ENCODE measurements at regions not wholly inside any gene's neighbourhood (a gene's known extent, or its start where the extent isn't known, plus 50 kb on each side); places are given as distances from the start of the nearest gene placed in this dataset.
"Not testable (repeated sequence)": the region's sequence is repeated elsewhere in the genome, so short reads cannot be mapped to it uniquely, and the experiment has no call there.

DNA sequence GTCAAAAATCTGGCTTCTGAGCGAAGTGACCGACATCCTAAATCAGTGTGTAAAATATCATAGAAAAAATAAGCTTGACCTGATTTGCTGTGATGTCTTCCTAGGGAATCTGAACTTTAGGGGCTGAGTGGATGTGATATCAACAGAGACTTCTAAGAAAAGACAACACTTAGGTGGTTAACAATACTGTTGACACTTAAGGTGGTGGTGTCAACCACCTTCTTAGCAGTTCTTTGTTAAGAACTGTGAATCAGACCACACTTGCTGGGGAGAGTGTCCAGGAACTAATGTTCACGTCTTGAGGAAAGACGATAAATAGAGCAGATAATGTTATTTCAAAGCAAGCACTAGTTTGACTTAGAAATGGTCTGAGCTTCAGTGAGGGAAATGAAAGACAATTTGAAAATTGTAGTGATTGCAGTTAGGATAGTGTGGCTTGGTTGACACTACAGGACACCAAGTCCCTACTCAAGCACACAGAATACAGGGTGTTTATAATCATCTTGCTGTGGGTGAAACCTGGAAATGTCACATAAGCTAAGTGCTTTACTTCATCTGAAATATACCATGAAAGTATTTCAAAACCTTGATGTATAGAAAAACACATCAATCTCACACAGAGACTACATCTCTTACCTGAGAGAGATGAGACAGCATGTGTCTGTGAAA is 1936.5 kb downstream of the PCDH9 start:
- no peaks in the 10 kb centered on the region for H3K27me3 Mint-ChIP-seq (ENCODE audit: low read depth)
- peaks cover 32% of the 10 kb centered on the region for H3K9me3 Mint-ChIP-seq
- H3K4me1 Mint-ChIP-seq (ENCODE audit: low read depth), result no peaks in the 10 kb centered on the region
- H3K27ac Mint-ChIP-seq, result no peak overlapping the region
- no peak for DNase-seq (ENCODE audit: low spot score)
- no peak overlapping the region for H3K4me3 Mint-ChIP-seq
- H3K36me3 Mint-ChIP-seq (ENCODE audit: low read depth), result no peaks in the 10 kb centered on the region

DNA sequence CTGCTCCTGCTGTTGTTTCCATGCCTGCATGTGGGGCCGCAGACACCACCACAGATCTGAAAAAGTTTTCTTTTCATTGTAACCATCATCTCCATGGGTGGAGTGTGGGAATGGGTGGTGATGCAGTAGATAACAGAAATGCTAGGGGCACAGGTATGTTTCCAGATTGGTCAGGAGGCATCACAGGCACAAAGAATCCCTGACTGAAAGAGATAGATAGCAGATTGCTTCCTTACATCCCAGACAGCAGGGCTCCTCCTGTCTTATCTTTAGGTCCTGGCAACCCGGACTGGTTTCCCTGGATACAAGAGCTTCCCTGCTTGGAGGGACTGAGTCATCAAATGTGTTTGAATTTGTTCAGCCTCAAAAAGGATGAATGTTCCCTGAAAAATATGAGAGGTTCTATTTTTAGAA is 1937.6 kb downstream of the PCDH9 start:
- no peaks in the 10 kb centered on the region for H3K27me3 Mint-ChIP-seq (ENCODE audit: low read depth)
- DNase-seq (ENCODE audit: low spot score), result no peak
- H3K9me3 Mint-ChIP-seq, result peaks cover 24% of the 10 kb centered on the region
- H3K27ac Mint-ChIP-seq, result no peak overlapping the region
- H3K36me3 Mint-ChIP-seq (ENCODE audit: low read depth), result no peaks in the 10 kb centered on the region
- H3K4me3 Mint-ChIP-seq, result no peak overlapping the region
- no peaks in the 10 kb centered on the region for H3K4me1 Mint-ChIP-seq (ENCODE audit: low read depth)

DNA sequence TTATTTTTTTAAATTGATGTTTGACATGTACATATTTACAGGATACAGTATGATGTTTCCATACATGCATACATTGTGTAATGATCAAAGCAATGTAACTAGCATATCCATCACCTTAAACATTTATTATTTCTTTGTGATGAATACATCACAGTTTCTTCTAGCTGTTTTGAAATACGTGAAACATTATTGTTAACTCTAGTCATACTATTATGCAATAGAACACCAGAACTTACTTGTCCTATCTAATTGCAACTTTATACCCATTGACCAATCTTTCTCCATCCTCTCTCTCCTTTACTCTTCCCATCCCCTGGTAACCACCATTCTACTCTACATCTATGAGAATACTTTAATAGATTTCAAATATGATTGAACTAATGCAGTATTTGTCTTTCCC is 1942.7 kb downstream of the PCDH9 start:
- H3K9me3 Mint-ChIP-seq, result peaks cover 40% of the 10 kb centered on the region

DNA sequence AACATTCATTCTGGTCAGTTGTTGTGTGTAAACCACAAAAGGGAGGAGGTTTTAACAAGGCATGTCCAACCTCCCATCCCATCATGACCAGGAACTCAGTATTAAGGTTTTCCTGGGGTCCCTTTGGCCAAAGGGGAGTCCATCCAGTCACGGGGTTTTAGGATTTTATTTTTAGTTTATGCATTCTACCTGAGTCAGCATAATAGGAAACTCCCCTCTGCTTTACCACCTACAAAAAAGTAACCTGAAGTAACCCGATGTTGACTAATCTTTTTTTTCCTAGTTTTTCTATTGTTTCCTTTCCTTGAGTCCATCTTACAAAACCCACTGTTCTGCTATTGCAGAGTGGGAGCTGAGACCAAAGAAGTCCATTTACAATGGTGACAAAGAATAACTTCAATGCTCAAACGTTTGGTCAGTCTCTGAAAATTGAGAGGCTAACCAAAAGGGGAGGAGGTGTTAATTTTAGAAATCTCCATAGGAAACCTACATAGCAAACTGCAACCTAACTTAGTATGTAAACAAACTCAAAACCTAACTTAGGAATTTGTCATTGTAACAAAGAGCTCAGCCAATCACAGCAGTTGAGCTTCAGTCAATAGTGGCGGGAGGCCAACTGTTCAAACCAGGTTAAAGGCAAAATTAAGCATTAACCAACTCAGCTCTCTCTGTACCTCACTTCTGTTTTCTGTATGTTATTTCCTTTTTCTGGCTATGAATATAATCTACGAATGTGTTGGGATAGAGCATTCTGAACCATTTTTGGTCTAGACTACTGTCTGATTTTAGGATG is 1954.1 kb downstream of the PCDH9 start:
- Mint-ChIP-seq H3K4me1 (ENCODE audit: low read depth) (no peaks in the 10 kb centered on the region), H3K36me3 (ENCODE audit: low read depth) (no peaks in the 10 kb centered on the region), H3K9me3 (peaks cover 17% of the 10 kb centered on the region), H3K4me3 (no peak overlapping the region), H3K27ac (no peak overlapping the region), H3K27me3 (ENCODE audit: low read depth) (no peaks in the 10 kb centered on the region)
- DNase-seq (ENCODE audit: low spot score), result no peak

More for the DNA sequence above, 1942.7 kb downstream of the PCDH9 start:
- Mint-ChIP-seq H3K27ac (no peak overlapping the region), H3K4me3 (no peak overlapping the region), H3K4me1 (ENCODE audit: low read depth) (no peaks in the 10 kb centered on the region), H3K36me3 (ENCODE audit: low read depth) (no peaks in the 10 kb centered on the region), H3K27me3 (ENCODE audit: low read depth) (no peaks in the 10 kb centered on the region)
- DNase-seq (ENCODE audit: low spot score), result no peak

DNA sequence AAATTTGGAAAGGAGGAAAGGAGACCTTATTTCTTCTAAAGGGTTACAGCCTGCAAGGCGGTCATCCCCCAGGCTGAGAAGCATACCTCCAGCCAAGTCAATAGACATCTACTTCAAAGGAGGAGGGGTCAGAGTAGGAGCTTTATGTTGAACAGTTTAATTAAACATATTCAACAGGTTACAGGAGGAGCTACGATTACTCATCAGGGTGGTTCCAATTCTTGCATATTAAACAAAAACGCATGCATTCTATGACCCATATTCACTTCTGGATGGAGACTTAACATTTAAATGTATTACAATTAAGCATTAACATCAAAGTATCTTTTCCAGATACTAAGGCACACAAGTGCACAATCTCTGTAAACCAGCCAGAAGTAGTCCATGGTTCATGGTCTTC is 1955.0 kb downstream of the PCDH9 start:
- Mint-ChIP-seq H3K9me3 (peaks cover 17% of the 10 kb centered on the region), H3K4me1 (ENCODE audit: low read depth) (no peaks in the 10 kb centered on the region), H3K4me3 (no peak overlapping the region), H3K36me3 (ENCODE audit: low read depth) (no peaks in the 10 kb centered on the region), H3K27ac (no peak overlapping the region), H3K27me3 (ENCODE audit: low read depth) (no peaks in the 10 kb centered on the region)
- no peak for DNase-seq (ENCODE audit: low spot score)

DNA sequence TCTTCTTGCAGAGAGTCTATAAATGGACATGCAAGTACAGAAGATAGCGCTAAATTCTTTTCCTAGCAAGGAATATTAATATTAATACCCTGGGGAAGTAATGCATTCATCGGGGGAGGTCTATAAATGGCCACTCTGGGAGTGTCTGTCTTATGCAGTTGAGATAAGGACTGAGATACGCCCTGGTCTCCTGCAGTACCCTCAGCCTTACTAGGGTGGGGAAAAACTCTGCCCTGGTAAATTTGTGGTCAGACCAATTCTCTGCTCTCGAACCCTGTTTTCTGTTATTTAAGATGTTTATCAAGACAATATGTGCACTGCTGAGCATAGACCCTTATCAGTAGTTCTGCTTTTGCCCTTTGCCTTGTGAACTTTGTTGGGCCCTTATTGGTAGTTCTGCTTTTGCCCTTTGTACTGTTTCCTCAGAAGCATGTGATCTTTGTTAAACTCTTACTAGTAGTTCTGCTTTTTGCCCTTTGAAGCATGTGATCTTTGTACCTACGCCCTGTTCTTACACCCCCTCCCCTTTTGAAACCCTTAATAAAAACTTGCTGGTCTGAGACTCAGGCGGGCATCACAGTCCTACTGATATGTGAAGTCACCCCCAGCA is 1956.2 kb downstream of the PCDH9 start:
- not testable (repeated sequence) for H3K4me3 Mint-ChIP-seq; H3K27ac Mint-ChIP-seq; H3K36me3 Mint-ChIP-seq (ENCODE audit: low read depth); DNase-seq (ENCODE audit: low spot score); H3K4me1 Mint-ChIP-seq (ENCODE audit: low read depth); H3K27me3 Mint-ChIP-seq (ENCODE audit: low read depth)
- peaks cover 17% of the 10 kb centered on the region for H3K9me3 Mint-ChIP-seq

DNA sequence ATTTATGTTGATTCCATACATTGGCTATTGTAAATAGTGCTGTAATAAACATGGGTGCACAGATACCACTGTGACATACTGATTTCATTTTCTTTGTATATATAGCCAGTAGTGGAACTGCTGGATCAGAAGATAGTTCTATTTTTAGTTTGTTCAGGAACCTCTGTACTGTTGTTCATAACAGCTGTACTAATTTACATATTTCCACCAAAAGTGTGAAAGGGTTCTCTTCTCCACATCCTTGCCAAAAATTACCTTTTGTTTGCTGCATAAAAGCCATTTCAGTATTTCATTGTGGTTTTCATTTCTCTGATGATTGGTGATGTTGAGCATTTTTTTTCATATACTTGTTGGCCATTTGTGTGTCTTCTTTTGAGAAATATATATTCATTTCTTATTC is 1962.1 kb downstream of the PCDH9 start:
- H3K4me3 Mint-ChIP-seq, result no peak overlapping the region
- no peaks in the 10 kb centered on the region for H3K36me3 Mint-ChIP-seq (ENCODE audit: low read depth)
- no peaks in the 10 kb centered on the region for H3K4me1 Mint-ChIP-seq (ENCODE audit: low read depth)
- H3K27ac Mint-ChIP-seq, result no peak overlapping the region
- peaks cover 16% of the 10 kb centered on the region for H3K9me3 Mint-ChIP-seq
- H3K27me3 Mint-ChIP-seq (ENCODE audit: low read depth), result no peaks in the 10 kb centered on the region
- no peak for DNase-seq (ENCODE audit: low spot score)

DNA sequence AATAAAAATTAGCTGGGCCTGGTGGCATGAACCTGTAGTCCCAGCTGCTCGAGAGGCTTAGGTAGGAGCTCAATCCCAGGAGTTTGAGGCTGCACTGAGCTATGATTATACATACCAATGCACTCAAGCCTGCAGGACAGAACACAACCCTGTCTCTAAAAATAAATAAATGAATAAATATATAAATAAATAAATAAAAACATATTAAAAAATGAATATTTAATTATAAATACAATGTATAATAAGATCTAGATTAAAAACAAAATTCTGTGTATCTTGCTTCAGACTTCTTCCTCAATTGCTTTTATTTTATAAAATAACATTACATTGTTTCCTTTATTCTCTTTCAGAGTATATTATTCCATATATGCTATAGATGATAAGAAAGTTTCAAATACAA is 1964.1 kb downstream of the PCDH9 start:
- H3K27me3 Mint-ChIP-seq (ENCODE audit: low read depth), result no peaks in the 10 kb centered on the region
- H3K36me3 Mint-ChIP-seq (ENCODE audit: low read depth), result no peaks in the 10 kb centered on the region
- H3K27ac Mint-ChIP-seq, result no peak overlapping the region
- no peak overlapping the region for H3K4me3 Mint-ChIP-seq
- H3K4me1 Mint-ChIP-seq (ENCODE audit: low read depth), result no peaks in the 10 kb centered on the region
- H3K9me3 Mint-ChIP-seq, result peaks cover 16% of the 10 kb centered on the region
- no peak for DNase-seq (ENCODE audit: low spot score)

DNA sequence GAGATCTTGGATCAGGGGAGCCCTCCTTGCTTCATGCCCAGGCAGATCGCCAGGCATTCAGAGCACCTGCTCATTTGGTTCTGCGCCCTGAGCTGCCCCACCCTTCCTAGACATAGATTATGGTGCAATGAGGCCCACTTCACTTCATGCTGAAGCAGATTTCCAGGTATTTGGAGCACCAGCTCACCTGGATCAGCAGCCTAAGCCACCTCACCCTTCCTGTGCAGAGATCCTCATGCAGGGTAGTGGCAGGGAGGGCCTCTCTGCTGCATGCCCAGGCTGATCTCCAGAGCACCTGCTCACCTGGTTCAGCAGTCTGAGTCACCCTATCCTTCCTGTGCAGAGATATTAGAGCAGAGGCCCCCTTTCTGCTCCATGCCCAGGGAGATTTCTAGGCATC is 1966.1 kb downstream of the PCDH9 start:
- Mint-ChIP-seq H3K27ac (no peak overlapping the region), H3K4me1 (ENCODE audit: low read depth) (no peaks in the 10 kb centered on the region), H3K27me3 (ENCODE audit: low read depth) (no peaks in the 10 kb centered on the region), H3K9me3 (peaks cover 16% of the 10 kb centered on the region), H3K4me3 (no peak overlapping the region), H3K36me3 (ENCODE audit: low read depth) (no peaks in the 10 kb centered on the region)
- no peak for DNase-seq (ENCODE audit: low spot score)

DNA sequence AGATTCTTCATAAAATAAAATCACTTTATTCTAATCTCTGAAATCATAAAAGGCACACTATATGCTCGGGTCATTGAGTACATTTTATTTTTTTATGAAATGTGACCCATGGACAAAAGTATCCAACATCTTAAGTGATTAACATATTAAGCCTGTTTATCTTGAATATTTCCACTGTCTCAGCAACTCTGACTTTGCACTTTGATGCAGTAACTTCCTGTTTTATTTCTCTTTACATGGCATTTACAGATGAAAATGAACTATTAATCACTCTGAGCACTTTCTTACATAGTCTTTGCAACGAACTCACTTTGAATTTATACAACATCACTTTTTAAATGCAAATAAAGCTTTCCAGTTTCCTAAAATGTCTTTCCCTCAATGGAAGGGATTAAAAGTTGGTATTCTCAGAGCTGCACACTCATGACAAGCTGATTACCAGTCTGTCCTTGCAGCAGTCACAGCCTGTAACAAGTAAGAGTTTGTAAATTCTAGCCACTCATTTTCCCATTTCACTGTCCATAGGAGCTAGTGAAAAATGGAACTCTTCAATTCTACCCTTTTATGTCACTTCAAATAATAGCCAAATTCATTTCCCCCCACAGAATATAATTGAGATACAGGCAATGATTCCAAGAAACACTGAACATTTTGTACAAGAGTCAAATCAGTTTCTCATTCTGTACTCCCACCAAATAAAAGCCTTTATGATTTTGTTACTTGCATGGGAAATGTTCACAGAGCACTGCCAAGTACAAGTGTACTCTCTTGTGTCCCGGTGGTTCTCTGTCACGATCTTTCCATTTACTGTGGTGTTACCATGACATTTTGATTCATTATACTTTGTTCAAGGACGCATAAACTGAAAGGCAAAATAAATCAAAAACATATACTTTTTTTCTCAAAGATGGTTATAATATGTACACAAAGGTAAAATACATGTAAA is 1968.9 kb downstream of the PCDH9 start:
- Mint-ChIP-seq H3K4me1 (ENCODE audit: low read depth) (no peaks in the 10 kb centered on the region), H3K36me3 (ENCODE audit: low read depth) (no peaks in the 10 kb centered on the region), H3K27ac (no peak overlapping the region), H3K27me3 (ENCODE audit: low read depth) (no peaks in the 10 kb centered on the region), H3K4me3 (no peak overlapping the region), H3K9me3 (peaks cover 18% of the 10 kb centered on the region)
- no peak for DNase-seq (ENCODE audit: low spot score)

DNA sequence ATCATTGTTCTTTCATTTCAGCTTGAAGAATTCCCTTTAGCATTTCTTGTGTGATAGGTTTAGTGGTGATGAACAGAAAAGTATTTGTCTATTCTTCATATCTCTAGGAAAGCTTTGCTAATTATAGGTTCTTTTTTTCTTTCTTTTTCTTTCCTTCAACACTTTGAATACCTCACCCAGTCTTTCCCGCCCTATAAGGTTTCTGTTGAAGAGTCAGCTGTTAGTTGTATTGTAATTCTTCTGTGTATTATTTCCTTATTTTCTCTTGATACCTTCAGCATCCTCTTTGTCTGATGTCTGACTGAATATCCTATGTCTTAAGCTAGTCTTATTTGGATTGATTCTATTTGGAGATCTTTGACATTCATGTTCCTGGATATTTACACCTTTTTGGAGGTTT is 1989.4 kb downstream of the PCDH9 start:
- Mint-ChIP-seq H3K36me3 (ENCODE audit: low read depth) (no peaks in the 10 kb centered on the region), H3K4me3 (no peak overlapping the region), H3K4me1 (ENCODE audit: low read depth) (no peaks in the 10 kb centered on the region), H3K9me3 (peaks cover 29% of the 10 kb centered on the region), H3K27ac (no peak overlapping the region), H3K27me3 (ENCODE audit: low read depth) (no peaks in the 10 kb centered on the region)
- DNase-seq (ENCODE audit: low spot score), result no peak

DNA sequence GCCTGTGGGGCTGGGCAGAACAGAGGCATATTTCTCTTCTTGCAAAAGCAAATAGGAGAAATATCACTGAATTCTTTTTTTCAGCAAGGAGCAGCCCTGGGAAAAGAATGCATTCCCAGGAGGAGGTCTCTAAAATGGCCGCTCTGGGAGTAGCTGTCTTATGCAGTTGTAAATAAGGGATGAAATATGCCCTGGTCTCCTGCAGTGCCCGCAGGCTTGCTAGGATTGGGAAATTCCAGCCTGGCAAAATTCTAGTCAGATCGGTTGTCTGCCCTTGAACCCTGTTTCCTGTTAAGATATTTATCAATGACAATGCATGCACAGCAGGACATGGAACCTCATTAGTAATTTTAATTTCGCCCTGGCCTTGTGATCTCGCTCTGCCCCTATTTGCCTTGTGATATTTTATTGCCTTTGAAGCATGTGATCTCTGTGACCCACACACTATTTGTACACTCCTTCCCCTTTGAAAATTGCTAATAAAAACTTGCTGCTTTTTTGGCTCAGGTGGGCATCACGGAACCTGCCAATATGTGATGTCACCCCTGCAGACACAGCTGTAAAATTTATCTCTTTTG is 1993.2 kb downstream of the PCDH9 start:
- Mint-ChIP-seq H3K27ac (no peak overlapping the region), H3K9me3 (peaks cover 33% of the 10 kb centered on the region), H3K4me3 (no peak overlapping the region), H3K4me1 (ENCODE audit: low read depth) (no peaks in the 10 kb centered on the region), H3K36me3 (ENCODE audit: low read depth) (no peaks in the 10 kb centered on the region), H3K27me3 (ENCODE audit: low read depth) (no peaks in the 10 kb centered on the region)
- DNase-seq (ENCODE audit: low spot score), result no peak

DNA sequence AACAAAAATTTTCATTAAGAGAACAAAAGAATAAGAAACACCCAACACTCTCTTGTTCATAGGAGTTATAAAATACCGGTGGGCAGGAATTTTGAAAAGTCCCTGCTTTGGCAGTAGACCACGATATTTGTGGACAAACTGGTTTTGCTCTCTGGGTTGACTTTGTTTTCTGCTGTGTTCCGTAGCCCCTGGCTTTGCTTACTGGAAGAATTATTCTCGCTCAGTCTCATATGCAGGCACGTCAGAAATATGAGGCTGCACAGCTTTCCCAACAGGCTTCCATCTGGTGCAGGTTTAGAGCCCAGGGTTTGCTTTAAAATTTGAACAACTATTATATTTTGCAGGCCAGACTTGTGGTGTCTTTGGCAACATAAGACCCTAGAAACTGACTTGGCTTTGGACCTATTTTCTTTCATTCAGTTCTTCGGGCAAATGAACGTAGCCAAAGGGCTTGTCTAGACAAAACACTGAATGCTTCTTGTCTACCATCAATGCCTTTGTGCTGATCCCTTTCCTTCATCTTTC is 2012.6 kb downstream of the PCDH9 start:
- H3K27ac Mint-ChIP-seq, result no peak overlapping the region
- DNase-seq (ENCODE audit: low spot score), result no peak
- no peak overlapping the region for H3K4me3 Mint-ChIP-seq
- H3K36me3 Mint-ChIP-seq (ENCODE audit: low read depth), result no peaks in the 10 kb centered on the region
- H3K27me3 Mint-ChIP-seq (ENCODE audit: low read depth), result no peaks in the 10 kb centered on the region
- H3K4me1 Mint-ChIP-seq (ENCODE audit: low read depth), result no peaks in the 10 kb centered on the region
- peaks cover 29% of the 10 kb centered on the region for H3K9me3 Mint-ChIP-seq
